HCT116 (cell line): ENCODE measurements at regions not wholly inside any gene's neighbourhood (a gene's known extent, or its start where the extent isn't known, plus 50 kb on each side); places are given as distances from the start of the nearest gene placed in this dataset.

Experiments
- ATAC-seq: fragments of 200-7000 bp; cut with Tn5 transposase; 2 replicates; pipeline ENCODE4 v1.9.1; 2020; ENCODE audit warnings: mild to moderate bottlenecking, moderate library complexity
- BruUV-seq: library from RNA; stranded (reverse); fragments of 400-500 nt; replicated peaks from 2 replicates; lab custom pipeline; 2021; lab: Mats Ljungman, UMichigan
- CTCF ChIA-PET: fragments of 300-600 bp; sonication (Branson Sonifier 250); formaldehyde crosslinking; loops from one replicate; lab custom pipeline; 2021; ENCODE audit warnings: antibody characterized with exemption; lab: Charles Lee
- POLR2A ChIA-PET: fragments of 300-600, 350-600 bp; sonication (Branson Sonifier 250); formaldehyde crosslinking; loops from one replicate; lab custom pipeline; 2021; ENCODE audit warnings: antibody characterized with exemption; lab: Charles Lee
- RAD21 ChIA-PET, 2 experiments: fragments of 300-600 bp; sonication (Branson Sonifier 250); formaldehyde crosslinking; loops; one replicate each; lab custom pipeline; 2023; ENCODE audit warnings: low total read pairs in 2 of 2; ENCODE audit not compliant: uncharacterized antibody in 2 of 2, unreplicated experiment in 2 of 2, low non-redundant PET in 1 of 2; lab: Charles Lee
- DNase-seq: peaks from one replicate; pipeline ENCODE4 v3.0.0-alpha.2; 2010; ENCODE audit warnings: low read depth, low spot score
- H2AFZ ChIP-seq: fragments of 200-600 bp; shearing (Covaris generic), sonication (generic); 2 replicates; pipeline ENCODE4 v1.6.1; 2017; ENCODE audit warnings: low read depth, mixed run types, mixed read lengths, antibody characterized with exemption, low read length; ENCODE audit not compliant: poor library complexity, severe bottlenecking
- H3K27ac ChIP-seq: 2 replicates; pipeline ENCODE4 v1.5.1; 2012; ENCODE audit warnings: low read depth, low read length
- H3K27me3 ChIP-seq: fragments of 200-600 bp; sonication (generic); 2 replicates; pipeline ENCODE4 v1.6.1; 2016; ENCODE audit warnings: mixed run types, low read length, mixed read lengths; ENCODE audit not compliant: insufficient read depth
- H3K36me3 ChIP-seq, 2 experiments: fragments of 200-500 bp in 1 of 2; fragments of 200-600 bp in 1 of 2; sonication (Bioruptor generic) in 1 of 2; sonication (generic) in 1 of 2; 2 replicates each; pipeline versions ENCODE4 v1.5.1 to v1.6.1; 2014 to 2016; ENCODE audit warnings: low read length in 2 of 2, inconsistent platforms in 1 of 2, mixed read lengths in 1 of 2, mixed run types in 1 of 2; ENCODE audit not compliant: insufficient read depth in 2 of 2, control insufficient read depth in 1 of 2
- H3K4me1 ChIP-seq, 2 experiments: fragments of 200-600 bp in 1 of 2; sonication (generic) in 1 of 2; 2 replicates each; pipeline versions ENCODE4 v1.5.1 to v1.6.1; 2012 to 2017; ENCODE audit warnings: low read length in 2 of 2, inconsistent platforms in 1 of 2, mild to moderate bottlenecking in 1 of 2, mixed read lengths in 1 of 2, mixed run types in 1 of 2, moderate library complexity in 1 of 2; ENCODE audit not compliant: insufficient read depth in 2 of 2, control insufficient read depth in 1 of 2
- H3K4me2 ChIP-seq: fragments of 200-600 bp; sonication (generic); 2 replicates; pipeline ENCODE4 v1.6.1; 2017; ENCODE audit warnings: mixed run types, low read length, mixed read lengths
- H3K4me3 ChIP-seq, 2 experiments: fragments of 200-600 bp in 1 of 2; sonication (generic) in 1 of 2; replicated peaks in 1 of 2; 2 replicates each; pipeline ENCODE4 v1.5.1; 2011 to 2016; ENCODE audit warnings: low read length in 2 of 2, control low read depth in 1 of 2, low read depth in 1 of 2, mild to moderate bottlenecking in 1 of 2, mixed read lengths in 1 of 2, mixed run types in 1 of 2
- H3K79me2 ChIP-seq: fragments of 200-600 bp; sonication (generic); 2 replicates; pipeline ENCODE4 v1.6.1; 2017; ENCODE audit warnings: mild to moderate bottlenecking, mixed run types, low read length, moderate library complexity, mixed read lengths; ENCODE audit not compliant: insufficient read depth
- H3K9ac ChIP-seq: fragments of 200-600 bp; sonication (generic); 2 replicates; pipeline ENCODE4 v1.6.1; 2016; ENCODE audit warnings: low read length, mixed read lengths
- H3K9me2 ChIP-seq: fragments of 200-600 bp; sonication (generic), shearing (Covaris generic); 2 replicates; pipeline ENCODE4 v1.6.1; 2017; ENCODE audit warnings: mixed run types, mild to moderate bottlenecking, moderate library complexity; ENCODE audit not compliant: insufficient read depth
- H3K9me3 ChIP-seq, 2 experiments: fragments of 200-500 bp in 1 of 2; fragments of 200-600 bp in 1 of 2; sonication (Bioruptor generic) in 1 of 2; sonication (generic) in 1 of 2; 2 replicates each; pipeline ENCODE4 v1.6.1; 2014 to 2017; ENCODE audit warnings: low read length in 2 of 2, mixed read lengths in 2 of 2, inconsistent platforms in 1 of 2, low read depth in 1 of 2, mild to moderate bottlenecking in 1 of 2, mixed run types in 1 of 2, moderate library complexity in 1 of 2; ENCODE audit not compliant: control insufficient read depth in 1 of 2, insufficient read depth in 1 of 2
- H4K20me1 ChIP-seq: fragments of 200-600 bp; sonication (generic), shearing (Covaris generic); 2 replicates; pipeline ENCODE4 v1.6.1; 2017; ENCODE audit warnings: mixed run types, mild to moderate bottlenecking, moderate library complexity; ENCODE audit not compliant: insufficient read depth
- CBX3 ChIP-seq: IDR thresholded peaks from 2 replicates; pipeline ENCODE4 v1.6.1; 2012; ENCODE audit warnings: low read depth
- CTCF ChIP-seq, 3 experiments: fragments of 200-600 bp in 1 of 3; sonication (generic) in 1 of 3; IDR thresholded peaks in 2 of 3; conservative IDR thresholded peaks in 1 of 3; 2 replicates each; pipeline ENCODE4 v1.5.1; 2012 to 2017; ENCODE audit warnings: low read depth in 2 of 3, low read length in 2 of 3, antibody characterized with exemption in 1 of 3, borderline replicate concordance in 1 of 3, control low read depth in 1 of 3, mild to moderate bottlenecking in 1 of 3, mixed read lengths in 1 of 3, mixed run types in 1 of 3, moderate library complexity in 1 of 3; ENCODE audit not compliant: insufficient read depth in 1 of 3
- ELF1 ChIP-seq: IDR thresholded peaks from 2 replicates; pipeline ENCODE4 v1.6.1; 2012; ENCODE audit warnings: low read depth, borderline replicate concordance
- EZH2phosphoT487 ChIP-seq: fragments of 200-600 bp; IDR thresholded peaks from 2 replicates; pipeline ENCODE4 v1.6.1; 2018; ENCODE audit warnings: antibody characterized with exemption, borderline replicate concordance
- FOSL1 ChIP-seq: IDR thresholded peaks from 2 replicates; pipeline ENCODE4 v1.6.1; 2012; ENCODE audit warnings: low read depth
- JUND ChIP-seq: IDR thresholded peaks from 2 replicates; pipeline ENCODE4 v1.6.1; 2012
- MAX ChIP-seq: IDR thresholded peaks from 2 replicates; pipeline ENCODE4 v1.6.1; 2012
- POLR2A ChIP-seq: IDR thresholded peaks from 2 replicates; pipeline ENCODE4 v1.7.0; 2011; ENCODE audit warnings: borderline replicate concordance; ENCODE audit not compliant: insufficient read depth, insufficient read length; ENCODE audit errors: extremely low read depth
- POLR2AphosphoS5 ChIP-seq: IDR thresholded peaks from 2 replicates; pipeline ENCODE4 v1.6.1; 2011; ENCODE audit warnings: mild to moderate bottlenecking, low read depth, low read length, moderate library complexity
- SRF ChIP-seq: IDR thresholded peaks from 2 replicates; pipeline ENCODE4 v1.6.1; 2012; ENCODE audit warnings: low read depth
- TCF7L2 ChIP-seq: IDR thresholded peaks from 2 replicates; pipeline ENCODE4 v1.7.0; 2011; ENCODE audit warnings: borderline replicate concordance, inconsistent platforms; ENCODE audit not compliant: insufficient read depth, insufficient read length; ENCODE audit errors: extremely low read depth
- YY1 ChIP-seq: IDR thresholded peaks from 2 replicates; pipeline ENCODE4 v1.6.1; 2011; ENCODE audit warnings: low read length, low read depth, moderate library complexity, mild to moderate bottlenecking; ENCODE audit not compliant: insufficient replicate concordance; ENCODE audit errors: extremely low read depth
- ZBTB33 ChIP-seq: IDR thresholded peaks from 2 replicates; pipeline ENCODE4 v1.6.1; 2011; ENCODE audit warnings: mild to moderate bottlenecking, low read length, moderate library complexity; ENCODE audit not compliant: insufficient replicate concordance; ENCODE audit errors: extremely low read depth
- ZNF274 ChIP-seq: fragments of 200-500 bp; sonication (Bioruptor generic); IDR thresholded peaks from 2 replicates; pipeline ENCODE4 v1.6.1; 2014; ENCODE audit warnings: mild to moderate bottlenecking, low read depth, low read length, inconsistent platforms
- intact Hi-C: fragments of 100-400 bp; cut with micrococcal nuclease; formaldehyde crosslinking; loops from 2 replicates; pipeline ENCODE4 v1.10.0; 2022

GRCh38 chr1:100657876-100658715 is 61.4 kb upstream of the VCAM1 start (continued):
- no peak for TF ChIP-seq JUND

GRCh38 chr1:100658716-100659026 is 60.9 kb upstream of the VCAM1 start:
- DNase-seq (no peak), ATAC-seq (no peak)
- Histone ChIP-seq H3K36me3 (no peaks in the 10 kb centered on the region), H3K27me3 (peaks cover 40% of the 10 kb centered on the region), H4K20me1 (no peaks in the 10 kb centered on the region), H3K9me2 (no peaks in the 10 kb centered on the region), H3K79me2 (no peaks in the 10 kb centered on the region), H2AFZ (no peak overlapping the region), H3K27ac (no peak overlapping the region), H3K9me3 (no peaks in the 10 kb centered on the region), H3K9ac (no peak overlapping the region), H3K4me2 (no peak overlapping the region), H3K4me3 (no peak overlapping the region), H3K4me1 (no peaks in the 10 kb centered on the region)
- ChIA-PET POLR2A (no interaction called here), CTCF (no interaction called here), RAD21 (no interaction called here)
- BruUV-seq: no TSS peak
- TF ChIP-seq FOSL1 (no peak), POLR2AphosphoS5 (no peak), MAX (no peak)
- intact Hi-C loops: no loop called here

- ChIA-PET POLR2A (no interaction called here), RAD21 (no interaction called here), CTCF (no interaction called here)
- ATAC-seq (no peak), DNase-seq (no peak)
- intact Hi-C loops: no loop called here
- no peaks in the 10 kb centered on the region for H3K36me3 ChIP-seq
- H3K9me2 ChIP-seq: no peaks in the 10 kb centered on the region
- BruUV-seq: no TSS peak
- H3K9ac ChIP-seq: no peak overlapping the region
- no peaks in the 10 kb centered on the region for H4K20me1 ChIP-seq
- H3K79me2 ChIP-seq: no peaks in the 10 kb centered on the region
- H3K4me1 ChIP-seq: no peaks in the 10 kb centered on the region
- H3K9me3 ChIP-seq: no peaks in the 10 kb centered on the region
- H2AFZ ChIP-seq: no peak overlapping the region
- H3K4me3 ChIP-seq: no peak overlapping the region
- no peak overlapping the region for H3K27ac ChIP-seq
- H3K27me3 ChIP-seq: peaks cover 31% of the 10 kb centered on the region
- no peak overlapping the region for H3K4me2 ChIP-seq
- TF ChIP-seq POLR2AphosphoS5 (no peak), ZNF274 (no peak), EZH2phosphoT487 (no peak), FOSL1 (no peak), CTCF (IDR thresholded peaks at IDR 0.05 in 2 of 3, conservative IDR thresholded peaks at IDR 0.05 in 1 of 3; ENCODE audit: borderline replicate concordance in 1 of 3, insufficient read depth in 1 of 3, low read depth in 2 of 3, low read length in 2 of 3) (no peak), JUND (no peak), POLR2A (no peak), ELF1 (no peak), SRF (no peak), TCF7L2 (no peak), ZBTB33 (no peak), CBX3 (no peak), YY1 (no peak)
Measured at GRCh38 chr1:100661176-100661575, 58.4 kb upstream of the VCAM1 start.
